ENCODE measurements at regions not wholly inside any gene's neighbourhood (a gene's known extent, or its start where the extent isn't known, plus 50 kb on each side); places are given as distances from the start of the nearest gene placed in this dataset.
"Not testable (repeated sequence)": the region's sequence is repeated elsewhere in the genome, so short reads cannot be mapped to it uniquely, and the experiment has no call there.

- no peak for DNase-seq
These were observed 112.9 kb upstream of the STK17B start for GRCh38 chr2:196284144-196284844.

GRCh38 chr2:196284866-196285557 is 113.6 kb upstream of the STK17B start:
- no peak for DNase-seq

- no peak for DNase-seq
These were observed 115.4 kb upstream of the STK17B start for GRCh38 chr2:196286821-196287220.

- no peak for DNase-seq
These were observed 116.1 kb upstream of the STK17B start for GRCh38 chr2:196287523-196287922.

DNA sequence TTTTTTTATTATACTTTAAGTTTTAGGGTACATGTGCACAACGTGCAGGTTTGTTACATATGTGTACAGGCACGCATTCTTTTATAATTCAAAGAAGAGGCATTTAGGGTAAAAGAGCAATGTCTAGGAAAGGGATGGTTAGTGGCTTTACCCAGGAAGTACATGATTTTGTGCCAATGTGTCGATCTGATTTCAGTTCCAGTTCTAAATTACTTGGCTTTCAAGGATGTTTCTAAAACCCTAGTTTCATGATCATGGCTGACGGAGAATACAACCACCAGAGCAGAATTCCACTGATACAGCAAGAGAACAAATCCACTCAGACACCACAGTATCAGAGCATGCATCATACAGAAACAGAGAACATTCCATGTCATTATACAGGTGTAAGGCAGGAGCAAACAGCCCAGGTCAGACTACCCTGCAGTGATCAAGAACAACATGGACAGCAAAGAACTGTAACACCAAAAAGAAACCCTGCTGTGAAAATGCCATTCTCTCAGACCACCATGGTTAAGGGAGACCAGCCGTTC is 116.7 kb upstream of the STK17B start:
- DNase-seq = no peak

GRCh38 chr2:196289000-196289399 is 117.6 kb upstream of the STK17B start:
- DNase-seq = no peak

DNA sequence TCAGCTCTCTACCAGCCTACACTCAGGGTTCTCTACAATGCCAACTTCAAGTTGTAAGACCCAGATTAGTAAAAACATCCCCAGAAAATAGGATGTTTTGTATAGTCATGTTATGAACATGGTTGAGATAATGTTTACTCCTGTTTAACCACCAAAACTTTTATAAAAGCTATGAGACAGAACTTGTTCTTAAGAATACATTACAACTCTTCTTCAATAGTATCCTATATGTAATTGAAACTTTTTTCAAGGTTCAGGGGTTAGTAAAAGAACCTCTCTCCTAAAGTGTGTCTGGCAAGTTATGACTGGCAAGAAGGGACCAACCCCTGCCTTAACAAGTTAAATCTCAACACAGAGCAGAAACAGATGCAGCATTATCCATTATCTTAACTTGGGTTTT is 118.8 kb upstream of the STK17B start:
- DNase-seq = no peak

- DNase-seq = no peak
These were observed 119.2 kb upstream of the STK17B start for GRCh38 chr2:196290569-196290968.

- no peak for DNase-seq
These were observed 120.0 kb upstream of the STK17B start for GRCh38 chr2:196291426-196291825.

- DNase-seq = peak; percentile 20
These were observed 120.8 kb upstream of the STK17B start for GRCh38 chr2:196291873-196292800.

GRCh38 chr2:196293751-196294515 is 122.6 kb upstream of the STK17B start:
- peak; percentile 84 for DNase-seq

- DNase-seq = no peak
These were observed 123.1 kb upstream of the STK17B start for GRCh38 chr2:196294516-196294909.

- DNase-seq = no peak
These were observed 123.6 kb upstream of the STK17B start for GRCh38 chr2:196295005-196295404.

GRCh38 chr2:196298106-196298723 is 126.8 kb upstream of the STK17B start:
- DNase-seq = not testable (repeated sequence)

DNA sequence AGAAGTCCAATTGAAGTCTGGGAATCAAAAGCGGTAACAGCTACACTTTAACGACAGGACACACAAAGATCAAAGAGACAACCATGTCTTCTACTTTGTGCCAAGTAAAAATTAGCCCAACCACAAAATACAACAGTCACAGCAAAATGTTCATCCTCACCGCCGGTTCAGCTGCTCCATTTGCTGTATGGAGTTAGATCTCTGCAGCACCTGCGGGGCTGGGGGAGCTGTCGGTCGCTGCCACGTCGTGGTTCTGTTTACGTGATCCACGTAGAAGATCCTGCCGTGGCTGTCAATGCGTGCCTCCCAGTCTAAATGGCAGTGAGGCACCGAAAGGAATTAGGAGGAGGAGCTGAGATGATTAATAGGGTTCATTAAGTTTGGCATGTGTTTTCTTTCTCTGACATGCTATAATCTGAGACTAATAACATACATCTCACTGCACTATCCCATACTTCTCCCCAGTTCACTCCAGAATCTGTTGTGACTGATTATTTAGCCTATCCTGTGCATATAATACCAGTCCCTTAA is 136.5 kb upstream of the STK17B start:
- no peak for DNase-seq

DNA sequence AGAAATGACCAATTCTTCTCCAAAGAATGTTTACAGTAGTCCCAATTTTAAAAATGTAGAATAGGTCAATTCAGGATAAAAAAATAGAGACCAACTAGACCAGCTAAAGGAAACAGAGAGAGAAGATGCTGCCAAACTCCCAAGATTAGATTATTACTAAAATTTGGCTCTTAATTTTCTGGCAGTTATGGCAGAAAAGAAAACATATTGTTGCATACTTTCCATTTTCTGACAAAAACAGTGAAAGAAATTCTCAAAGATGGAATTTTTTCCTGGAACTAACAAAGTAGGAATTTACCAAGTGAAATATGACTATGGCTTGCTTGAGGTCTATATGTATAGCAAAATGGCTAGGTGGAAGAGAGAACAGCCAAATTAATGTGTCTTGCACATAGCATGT is 138.3 kb upstream of the STK17B start:
- DNase-seq = no peak

GRCh38 chr2:196314157-196314556 is 142.8 kb upstream of the STK17B start:
- no peak for DNase-seq

DNA sequence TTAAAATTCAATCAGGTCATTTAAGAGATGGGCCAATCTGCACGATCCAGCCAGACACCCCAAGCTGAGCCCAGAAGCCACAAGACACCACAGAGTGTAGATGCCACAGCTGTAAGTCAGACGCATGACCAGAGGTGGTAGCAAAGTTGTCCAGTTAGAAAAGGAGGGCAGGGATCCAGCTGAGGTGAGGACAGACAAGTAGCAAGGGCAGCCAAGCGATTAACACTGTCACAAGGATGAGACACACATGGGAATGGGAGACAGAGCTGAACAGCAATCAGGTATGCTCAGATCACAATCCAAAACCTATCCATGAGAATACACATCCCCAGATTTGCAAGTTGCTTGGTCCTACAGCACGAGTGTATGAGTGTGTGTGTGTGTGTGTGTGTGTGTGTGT is 143.4 kb upstream of the STK17B start:
- no peak for DNase-seq

GRCh38 chr2:196315388-196316049 is 144.1 kb upstream of the STK17B start:
- DNase-seq = peak; percentile 60

GRCh38 chr2:196316050-196316430 is 144.7 kb upstream of the STK17B start:
- DNase-seq = no peak

Data from NCI-H226 (cell line).